HS-27A (cell line): ENCODE measurements at regions not wholly inside any gene's neighbourhood (a gene's known extent, or its start where the extent isn't known, plus 50 kb on each side); places are given as distances from the start of the nearest gene placed in this dataset.
"Not testable (repeated sequence)": the region's sequence is repeated elsewhere in the genome, so short reads cannot be mapped to it uniquely, and the experiment has no call there.

Experiments
- DNase-seq: peaks from one replicate; pipeline ENCODE4 v3.0.0-alpha.2; 2012; ENCODE audit warnings: low read depth, missing footprints

GRCh38 chr21:41589131-41589530, 81.2 kb upstream of the TMPRSS2 start:
- DNase-seq = no peak

DNA sequence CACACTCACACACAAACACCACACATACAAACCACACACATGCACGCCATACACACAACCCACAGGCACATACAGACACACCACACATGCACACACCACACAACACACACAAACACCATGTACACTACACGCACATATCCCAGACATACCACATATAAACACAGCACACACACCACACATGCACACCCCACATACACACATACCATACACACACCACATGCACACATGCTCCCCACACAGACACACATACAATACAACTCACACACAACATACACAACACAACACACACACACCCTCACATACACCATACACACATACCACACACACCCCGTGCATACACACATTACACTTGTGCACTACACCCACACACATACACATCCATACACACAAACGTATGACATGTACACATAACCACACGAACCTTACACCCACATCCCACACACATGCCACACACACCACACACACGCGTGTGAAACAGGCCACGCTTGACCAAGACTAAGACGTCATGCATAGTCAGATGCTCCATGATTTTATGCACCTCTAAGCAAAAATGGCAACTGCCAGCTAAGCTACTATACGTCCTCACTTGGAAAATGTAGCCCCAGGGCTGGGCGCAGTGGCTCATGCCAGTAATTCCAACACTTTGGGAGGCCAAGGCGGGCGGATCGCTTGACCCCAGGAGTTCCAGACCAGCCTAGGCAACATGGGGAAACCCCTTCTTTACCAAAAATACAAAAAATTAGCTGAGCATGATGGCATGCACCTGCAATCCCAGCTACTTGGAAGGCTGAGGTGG, 77.4 kb upstream of the TMPRSS2 start:
- DNase-seq = no peak

- no peak for DNase-seq
Observed at GRCh38 chr21:41584603-41585176, 76.7 kb upstream of the TMPRSS2 start.

DNA sequence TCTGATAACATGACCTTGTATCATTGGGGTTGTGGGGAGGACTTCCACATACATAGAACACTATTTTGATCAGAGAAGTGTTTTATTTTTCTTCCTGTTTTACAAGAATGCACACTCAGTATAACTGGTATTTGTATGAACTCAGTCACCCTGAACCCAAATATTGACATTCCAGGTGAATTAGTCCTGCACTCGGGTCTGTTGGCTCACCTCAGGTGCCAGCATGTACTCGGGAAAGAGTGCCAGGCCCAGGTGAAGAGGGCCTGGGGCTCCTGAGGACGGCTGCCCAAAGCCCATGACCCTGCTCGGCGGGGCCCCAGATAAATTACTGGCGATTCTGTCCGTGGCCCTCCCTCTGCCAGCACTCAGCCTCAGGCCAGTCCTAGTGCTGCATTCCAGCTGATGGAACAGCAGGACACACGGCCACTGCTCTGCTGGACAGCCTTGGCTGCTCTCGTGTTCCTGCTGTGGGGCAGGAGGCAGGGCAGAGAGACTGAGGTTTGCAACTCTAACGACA, 75.4 kb upstream of the TMPRSS2 start:
- DNase-seq = no peak

GRCh38 chr21:41582866-41583265, 74.9 kb upstream of the TMPRSS2 start:
- DNase-seq = no peak

DNA sequence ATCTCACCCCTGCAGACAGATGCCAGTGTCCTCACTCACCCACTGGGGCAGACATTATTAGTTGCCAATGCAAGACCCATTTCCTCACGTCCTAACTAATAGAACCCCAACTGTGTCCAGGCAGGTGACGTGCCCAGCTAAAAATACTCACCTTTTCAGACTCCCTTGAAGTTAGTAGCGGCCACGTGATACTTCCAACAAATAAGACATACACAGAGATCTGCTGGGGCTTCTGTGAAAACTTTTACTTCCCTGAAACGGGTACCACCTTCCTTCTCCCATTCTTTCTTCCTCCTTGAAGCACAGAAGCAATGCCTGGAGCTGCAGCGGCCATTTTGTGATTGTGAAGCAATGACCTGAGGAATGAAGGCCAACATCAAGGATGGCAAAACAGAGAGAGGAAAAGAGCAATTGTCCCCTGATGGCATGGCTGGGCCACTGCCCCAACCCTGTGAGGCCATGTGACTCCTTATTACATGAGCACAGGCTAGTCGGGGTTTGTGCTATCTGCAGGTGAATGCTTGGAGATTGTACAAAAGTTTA, 74.4 kb upstream of the TMPRSS2 start:
- no peak for DNase-seq

DNA sequence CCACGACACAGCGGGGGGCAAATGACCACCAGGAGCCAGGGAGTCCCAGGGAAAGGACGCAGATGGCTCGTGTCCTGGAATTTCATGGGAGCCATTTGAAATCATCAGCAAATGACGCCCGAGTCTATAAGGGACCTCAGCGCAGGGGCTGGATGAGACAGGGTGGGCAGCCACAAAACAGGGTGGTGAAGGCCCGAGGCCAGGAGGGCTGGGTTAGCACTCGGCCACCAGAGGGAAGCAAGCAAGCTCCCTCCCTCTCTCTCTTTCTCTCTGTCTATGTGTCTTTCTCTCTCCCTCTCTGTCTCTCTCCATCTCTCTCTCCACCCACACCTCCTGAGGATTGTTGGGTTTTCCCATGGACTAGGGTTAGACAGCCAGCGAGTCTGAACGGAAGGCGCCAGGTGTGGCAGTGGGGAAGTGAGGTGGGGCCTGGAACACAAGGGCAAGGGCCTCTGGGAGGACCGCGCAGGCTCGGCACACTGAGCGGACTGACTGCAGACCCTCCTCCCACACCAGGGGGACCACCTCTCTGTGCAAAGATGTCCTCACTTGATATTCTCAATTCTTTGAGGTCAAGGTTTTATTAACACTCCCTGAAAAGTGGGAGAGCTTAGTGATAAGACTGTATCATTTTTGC, 73.8 kb upstream of the TMPRSS2 start:
- DNase-seq = no peak

GRCh38 chr21:41580758-41581554, 73.0 kb upstream of the TMPRSS2 start:
- no peak for DNase-seq

DNA sequence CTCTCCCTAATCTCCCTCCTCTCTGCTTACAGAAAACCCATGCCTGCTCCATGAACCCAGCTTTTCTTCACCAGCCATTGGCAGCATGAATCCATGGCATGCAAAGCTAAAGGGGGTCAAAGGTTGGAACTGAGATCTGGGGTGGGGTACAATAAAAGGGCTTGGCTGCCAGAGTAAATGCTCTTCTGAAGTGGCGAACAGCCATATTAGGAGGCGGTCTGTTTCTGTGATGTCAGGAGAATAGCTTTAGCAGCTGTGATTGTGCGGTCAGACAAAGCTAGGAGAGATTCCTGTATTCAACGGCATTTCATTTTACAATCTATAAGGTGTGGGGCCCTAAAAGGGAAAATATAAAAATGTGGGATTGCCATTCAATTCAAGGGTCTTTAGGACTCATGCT, 71.7 kb upstream of the TMPRSS2 start:
- no peak for DNase-seq

GRCh38 chr21:41578716-41579115, 70.8 kb upstream of the TMPRSS2 start:
- DNase-seq = no peak

GRCh38 chr21:41578083-41578482, 70.1 kb upstream of the TMPRSS2 start:
- no peak for DNase-seq

DNA sequence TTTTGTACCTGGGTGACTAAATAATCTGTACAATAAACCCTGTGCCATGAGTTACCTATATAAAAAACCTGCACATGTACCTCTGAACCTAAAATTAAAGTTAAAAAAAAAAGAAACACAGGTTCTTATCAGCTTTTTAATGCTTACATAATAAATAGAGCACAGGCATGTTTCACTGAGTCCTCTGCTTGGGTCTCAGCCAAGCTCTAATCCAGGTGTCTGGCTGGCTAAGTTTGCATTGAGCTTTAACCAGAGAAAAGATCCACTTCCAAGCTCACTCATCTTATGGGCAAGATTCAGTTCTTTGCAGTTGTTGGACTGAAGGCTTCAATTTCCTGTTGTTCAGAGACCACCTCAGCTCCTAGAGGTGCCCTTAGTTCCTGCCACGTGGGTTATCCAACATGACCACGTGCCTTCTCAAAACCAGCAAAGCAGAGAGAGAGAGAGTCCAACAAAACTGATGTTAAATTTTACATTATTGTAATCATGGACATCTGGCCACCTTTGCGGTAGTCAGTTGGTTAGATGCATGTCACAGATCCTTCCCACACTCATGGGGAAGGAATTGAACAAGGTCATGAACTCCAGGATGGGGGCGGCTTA, 68.2 kb upstream of the TMPRSS2 start:
- DNase-seq = no peak

DNA sequence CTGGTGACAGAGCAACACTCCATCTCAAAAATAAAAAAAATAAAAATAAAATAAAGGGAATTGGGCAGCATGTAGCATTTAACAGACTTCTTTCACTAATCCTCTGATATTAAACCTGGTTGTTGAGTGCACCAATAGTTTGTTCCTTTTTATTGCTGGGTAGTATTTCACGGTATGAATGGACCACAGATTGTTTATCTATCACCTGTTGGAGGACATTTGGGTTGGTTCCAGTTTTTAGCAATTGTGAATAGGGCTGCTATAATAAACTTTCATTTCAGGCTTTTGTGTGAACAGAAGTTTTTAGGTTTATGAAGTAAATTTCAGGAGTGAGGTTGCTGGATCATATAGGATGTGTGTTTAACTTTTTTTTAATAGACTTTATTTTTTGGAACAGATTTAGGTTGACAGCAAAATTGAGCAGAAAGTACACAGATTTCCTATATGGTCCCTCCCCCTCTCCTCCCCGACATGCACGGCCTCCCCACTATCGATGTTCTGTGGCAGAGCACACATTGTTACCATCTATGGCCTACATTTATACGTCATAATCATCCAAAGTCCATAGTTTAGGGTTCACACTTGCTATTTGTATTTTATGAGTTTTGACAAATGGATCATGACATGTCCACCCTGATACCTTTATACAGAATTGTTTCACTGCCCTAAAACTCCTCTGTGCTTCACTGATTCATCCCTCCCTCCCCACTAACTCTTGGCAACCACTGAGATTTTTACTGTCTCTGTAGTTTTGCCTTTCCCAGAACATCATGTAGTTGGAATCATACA, 66.1 kb upstream of the TMPRSS2 start:
- DNase-seq = no peak

DNA sequence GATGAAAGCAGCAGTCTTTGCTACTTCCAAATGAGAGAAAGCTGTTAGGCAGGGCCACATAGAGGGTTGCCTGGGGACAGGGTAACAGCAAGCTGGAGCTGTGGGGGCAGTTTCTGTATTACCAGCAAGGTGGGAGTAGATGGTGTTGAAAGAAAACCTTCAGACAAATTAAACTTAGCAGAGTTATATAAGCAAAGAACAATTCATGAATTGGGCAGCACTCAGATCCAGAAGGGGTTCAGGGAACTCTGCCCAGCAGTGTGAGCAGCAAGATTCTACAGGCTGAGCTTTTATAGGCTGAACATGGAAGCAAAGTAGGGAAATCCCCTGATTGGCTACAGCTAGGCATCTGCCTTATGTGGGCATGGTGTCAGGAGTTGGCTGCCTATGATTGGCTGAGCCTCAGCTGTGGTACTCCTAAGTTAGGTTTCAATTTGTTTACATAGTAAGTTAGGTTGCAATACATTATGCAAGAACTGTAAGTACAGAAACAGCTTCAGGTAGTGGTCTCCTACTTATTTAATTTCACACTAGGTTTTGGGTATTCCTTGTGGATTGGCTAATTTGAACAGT, 64.1 kb upstream of the TMPRSS2 start:
- DNase-seq = no peak

DNA sequence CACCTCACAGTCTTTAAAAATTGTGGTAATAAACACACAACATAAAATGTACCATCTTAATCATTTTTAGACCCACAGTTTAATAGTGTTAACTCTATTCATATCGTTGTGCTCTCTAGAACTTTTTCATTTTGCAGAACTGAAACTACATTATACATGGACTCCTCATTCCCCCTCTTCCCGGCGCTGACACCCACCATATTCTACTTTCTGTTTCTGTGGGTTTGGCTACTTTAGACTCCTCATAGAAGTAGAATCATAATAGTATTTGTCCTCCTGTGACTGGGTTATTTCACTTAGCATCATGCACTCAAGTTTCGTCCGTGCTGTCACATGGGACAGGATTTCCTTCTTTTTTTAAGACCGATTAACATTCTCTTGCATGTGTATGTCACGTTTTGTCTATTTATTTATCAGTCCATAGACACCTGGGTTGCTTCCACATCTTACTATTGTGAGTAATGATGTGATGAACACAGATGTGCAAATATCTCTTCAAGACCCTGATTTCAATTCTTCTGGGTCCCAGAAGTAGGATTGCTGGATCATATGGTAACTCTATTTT, 62.9 kb upstream of the TMPRSS2 start:
- DNase-seq = no peak

GRCh38 chr21:41568606-41569385, 60.8 kb upstream of the TMPRSS2 start:
- no peak for DNase-seq

- DNase-seq = no peak
Observed at GRCh38 chr21:41567901-41568510, 60.0 kb upstream of the TMPRSS2 start.

DNA sequence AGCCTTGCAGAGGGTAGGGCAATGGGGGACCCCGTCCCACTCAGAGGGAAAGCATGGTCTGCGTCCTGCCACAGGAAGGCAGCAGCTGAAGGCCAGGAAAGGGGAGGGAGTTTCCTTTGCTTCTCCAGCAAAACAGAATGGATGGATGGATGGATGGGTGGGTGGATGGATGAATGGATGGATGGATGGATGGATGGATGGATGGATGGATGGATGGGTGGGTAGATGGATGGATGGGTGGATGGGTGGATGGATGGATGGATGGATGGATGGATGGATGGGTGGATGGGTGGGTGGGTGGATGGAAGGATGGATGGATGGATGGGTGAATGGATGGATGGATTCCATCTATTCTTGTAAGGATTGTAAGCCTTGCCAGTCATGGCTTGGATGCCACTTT, 59.3 kb upstream of the TMPRSS2 start:
- not testable (repeated sequence) for DNase-seq

DNA sequence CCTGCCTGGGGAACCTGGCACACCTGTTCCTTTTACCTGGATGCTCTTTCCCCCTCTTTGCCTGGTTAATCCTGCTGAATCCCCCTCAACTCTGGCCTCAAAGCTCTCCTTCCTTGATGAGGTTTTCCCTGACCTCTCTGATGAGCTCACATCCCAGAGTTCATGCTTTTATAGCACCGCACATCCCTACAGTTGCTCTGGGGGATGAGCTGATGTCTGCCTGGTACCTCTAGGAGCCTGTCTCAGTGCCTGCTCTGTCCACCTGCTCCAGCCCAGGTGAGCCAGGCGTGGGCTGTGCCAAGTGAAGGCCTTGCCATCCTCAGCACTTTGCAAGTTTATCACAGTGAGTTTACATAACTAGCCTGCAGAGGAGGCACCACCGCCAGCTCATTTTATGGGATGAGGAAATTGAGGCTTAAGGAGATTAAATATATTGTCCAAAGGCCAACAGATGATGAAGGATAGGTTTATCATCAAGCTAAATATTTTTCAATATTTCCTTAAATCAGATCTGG, 58.6 kb upstream of the TMPRSS2 start:
- DNase-seq = no peak
